Activated T-helper 1 cell treated with Interleukin-2 at 50 U/mL for 16 hours (primary cell): ENCODE measurements at regions not wholly inside any gene's neighbourhood (a gene's known extent, or its start where the extent isn't known, plus 50 kb on each side); places are given as distances from the start of the nearest gene placed in this dataset.

Experiments
- DNase-seq: peaks from one replicate; pipeline ENCODE4 v3.0.0-alpha.2; 2020; ENCODE audit warnings: low read depth

GRCh38 chr11:115897707-115898106 lies 393.5 kb upstream of the CADM1 start:
- no peak for DNase-seq

GRCh38 chr11:115896084-115896483 lies 391.9 kb upstream of the CADM1 start:
- DNase-seq = no peak

- no peak for DNase-seq
Measured at GRCh38 chr11:115895594-115895993, 391.4 kb upstream of the CADM1 start.

GRCh38 chr11:115894176-115894575 lies 390.0 kb upstream of the CADM1 start:
- DNase-seq = no peak

GRCh38 chr11:115893461-115894099 lies 389.4 kb upstream of the CADM1 start:
- DNase-seq = no peak

- DNase-seq = no peak
Measured at GRCh38 chr11:115892016-115892415, 387.8 kb upstream of the CADM1 start.

GRCh38 chr11:115891581-115891980 lies 387.4 kb upstream of the CADM1 start:
- no peak for DNase-seq

- no peak for DNase-seq
Measured at GRCh38 chr11:115890500-115890899, 386.3 kb upstream of the CADM1 start.

GRCh38 chr11:115889712-115890111 lies 385.5 kb upstream of the CADM1 start:
- DNase-seq = no peak

GRCh38 chr11:115887727-115888126 lies 383.5 kb upstream of the CADM1 start:
- DNase-seq = no peak

- no peak for DNase-seq
Measured at GRCh38 chr11:115887316-115887715, 383.1 kb upstream of the CADM1 start.

GRCh38 chr11:115886422-115886733 lies 382.2 kb upstream of the CADM1 start:
- DNase-seq = no peak

- DNase-seq = no peak
Measured at GRCh38 chr11:115885535-115886421, 381.6 kb upstream of the CADM1 start.

- no peak for DNase-seq
Measured at GRCh38 chr11:115884800-115885534, 380.8 kb upstream of the CADM1 start.

GRCh38 chr11:115874843-115875242 lies 370.6 kb upstream of the CADM1 start:
- DNase-seq = no peak

- no peak for DNase-seq
Measured at GRCh38 chr11:115873813-115874212, 369.6 kb upstream of the CADM1 start.

GRCh38 chr11:115872416-115872815 lies 368.2 kb upstream of the CADM1 start:
- DNase-seq = no peak

GRCh38 chr11:115871161-115871760 lies 367.0 kb upstream of the CADM1 start:
- DNase-seq = no peak

GRCh38 chr11:115869780-115870431 lies 365.7 kb upstream of the CADM1 start:
- no peak for DNase-seq

- no peak for DNase-seq
Measured at GRCh38 chr11:115869131-115869530, 364.9 kb upstream of the CADM1 start.

- DNase-seq = no peak
Measured at GRCh38 chr11:115860246-115860645, 356.0 kb upstream of the CADM1 start.

- no peak for DNase-seq
Measured at GRCh38 chr11:115848611-115849010, 344.4 kb upstream of the CADM1 start.
